ENCODE measurements at regions not wholly inside any gene's neighbourhood (a gene's known extent, or its start where the extent isn't known, plus 50 kb on each side); places are given as distances from the start of the nearest gene placed in this dataset.

DNA sequence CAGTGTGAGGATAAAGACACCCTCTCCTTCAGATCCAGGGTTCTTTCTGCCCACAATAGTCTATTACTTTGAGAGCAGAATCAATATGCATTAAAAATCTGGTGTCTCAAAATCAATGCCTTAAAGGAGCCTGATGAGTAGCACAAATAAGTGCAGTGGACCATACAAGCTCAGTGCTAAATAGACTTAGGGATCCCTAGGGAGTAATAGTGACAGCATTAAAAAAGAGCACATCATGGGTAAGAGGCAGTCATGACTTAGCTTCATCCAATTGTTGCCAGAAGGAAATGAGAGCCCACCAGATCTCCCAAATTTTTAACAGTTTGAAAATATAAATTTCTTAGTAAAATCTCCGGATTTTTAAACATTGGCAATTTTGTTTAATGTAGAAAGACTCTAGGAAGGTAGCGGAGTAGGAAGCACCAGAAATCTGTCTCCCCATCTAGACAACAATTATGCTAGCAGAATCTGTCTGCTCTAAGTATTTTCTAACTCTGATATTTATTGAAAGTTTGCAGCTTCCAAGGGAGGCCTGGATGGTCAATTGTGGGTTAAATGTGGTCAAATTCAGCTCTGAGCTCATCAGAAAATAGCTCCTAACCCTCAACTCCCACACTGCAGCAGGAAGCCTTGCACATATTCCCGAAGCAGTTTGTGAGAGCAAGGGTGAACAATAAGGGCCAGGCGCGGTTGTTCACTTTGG, 443.9 kb downstream of the TLE1 start:
- no peak for DNase-seq

DNA sequence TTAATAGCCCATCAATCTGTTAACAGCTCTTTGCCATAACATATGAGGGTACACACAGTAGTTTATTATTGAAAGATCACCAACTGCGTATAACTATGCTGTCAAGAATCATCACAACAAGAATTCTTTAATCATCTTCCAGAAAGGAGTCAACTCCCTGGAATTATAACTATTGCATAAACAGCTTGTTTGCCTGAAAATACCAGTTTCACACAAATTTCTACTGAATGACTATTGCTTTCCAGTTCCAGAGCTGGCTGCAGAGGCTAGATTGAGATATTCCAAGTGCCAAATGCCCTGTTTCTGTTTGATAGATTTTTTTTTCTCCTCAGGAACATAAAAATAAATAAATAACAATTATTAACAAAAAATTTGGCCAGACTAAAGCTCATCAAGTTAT, 444.7 kb downstream of the TLE1 start:
- DNase-seq = no peak

DNA sequence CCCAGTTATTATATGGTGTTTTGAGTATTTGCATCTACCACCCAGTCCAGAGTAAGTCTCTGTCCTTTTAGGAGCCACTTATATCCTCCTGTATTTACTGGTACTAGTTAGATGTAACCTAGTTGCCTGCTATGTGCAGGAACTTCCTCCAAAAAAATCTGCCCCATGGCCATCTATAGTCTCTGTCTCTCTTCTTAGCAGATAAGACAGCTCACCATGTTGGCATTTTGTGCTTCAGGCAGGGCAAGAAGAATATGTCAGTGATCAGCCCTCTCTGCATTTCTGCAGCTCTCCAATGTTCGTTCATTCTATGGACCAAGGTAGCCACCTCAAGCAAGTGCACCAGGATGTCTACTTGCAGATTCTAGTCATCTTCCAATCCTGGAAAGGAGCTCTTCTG, 446.5 kb downstream of the TLE1 start:
- no peak for DNase-seq

DNA sequence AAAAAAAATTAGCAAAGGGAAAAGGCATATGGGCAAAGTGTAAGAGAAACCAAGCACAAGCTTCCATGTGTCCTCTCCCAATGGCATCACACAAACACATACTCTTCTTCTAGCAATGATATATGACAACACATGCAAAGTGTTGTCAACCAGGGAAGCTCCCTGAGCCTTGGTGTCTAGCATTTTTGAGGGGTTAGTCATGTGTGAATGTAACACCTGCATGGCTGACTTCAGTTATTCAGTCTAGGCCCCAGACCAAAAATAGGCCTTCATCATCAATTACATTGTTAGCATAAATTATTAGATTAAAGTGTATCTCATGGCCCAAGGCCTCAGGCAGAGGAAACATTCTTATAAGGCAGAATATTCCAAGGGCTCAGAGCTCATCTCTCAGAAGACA, 450.0 kb downstream of the TLE1 start:
- DNase-seq = no peak

DNA sequence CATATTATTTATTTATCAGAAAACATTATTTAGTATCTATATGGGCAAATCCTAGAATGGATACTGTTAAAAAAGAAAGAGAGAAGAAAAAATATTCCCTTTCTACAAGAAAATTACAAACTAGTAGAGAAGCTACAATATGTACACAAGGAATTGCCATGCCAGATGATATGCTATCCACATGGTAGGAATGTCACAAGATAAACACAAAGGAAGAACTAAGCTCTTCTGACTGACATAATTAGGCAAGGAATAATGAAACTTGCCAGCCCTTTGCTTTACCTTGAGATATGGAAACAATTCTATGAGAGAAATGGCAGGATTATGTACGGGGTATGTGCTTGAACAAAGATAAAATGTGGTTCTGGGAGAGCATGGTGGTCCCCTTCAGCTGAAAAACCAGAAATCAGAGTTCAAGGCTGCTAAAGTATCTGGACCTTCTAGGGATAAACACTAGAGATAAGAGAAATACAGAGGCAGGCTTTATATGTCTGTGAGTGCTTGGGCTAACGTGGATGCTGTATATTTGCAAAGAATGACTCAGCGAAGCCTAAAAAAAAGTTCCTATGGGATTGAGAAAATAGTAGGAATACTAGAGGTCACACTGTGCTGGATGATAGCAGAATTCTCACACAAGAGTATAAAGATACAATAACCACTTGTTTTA, 451.6 kb downstream of the TLE1 start:
- DNase-seq = no peak

DNA sequence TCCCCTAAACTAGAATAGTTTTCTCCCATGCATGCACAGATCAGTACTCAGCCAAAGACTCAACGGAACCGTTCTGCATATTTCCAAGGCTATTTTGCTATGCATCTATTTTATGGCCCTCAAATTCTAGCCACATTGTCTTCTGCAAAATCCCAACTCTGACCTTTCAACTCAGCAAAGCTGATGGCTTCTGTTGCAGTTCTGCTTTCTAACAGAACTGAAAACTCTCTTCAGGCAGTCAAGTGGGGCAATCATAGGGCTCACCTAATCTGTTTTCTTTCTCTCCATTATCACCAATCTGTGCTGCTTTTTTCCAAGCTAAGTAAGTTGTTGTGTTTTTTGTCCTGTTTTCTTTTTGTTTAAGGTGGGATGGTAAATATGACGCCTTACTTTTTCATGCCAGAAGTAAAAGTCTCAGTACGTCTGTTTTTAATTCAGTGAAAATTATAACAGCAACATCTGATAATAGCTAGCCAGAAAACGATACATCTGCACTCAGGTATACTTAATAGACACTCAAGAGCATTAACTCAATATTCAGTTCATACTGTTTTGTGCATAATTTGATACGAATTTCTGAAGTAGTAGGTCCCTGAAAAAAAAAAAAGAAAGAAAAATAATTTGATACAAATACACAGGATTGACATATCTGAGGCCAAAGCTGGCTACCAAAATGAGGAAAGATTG, 454.3 kb downstream of the TLE1 start:
- DNase-seq = no peak

DNA sequence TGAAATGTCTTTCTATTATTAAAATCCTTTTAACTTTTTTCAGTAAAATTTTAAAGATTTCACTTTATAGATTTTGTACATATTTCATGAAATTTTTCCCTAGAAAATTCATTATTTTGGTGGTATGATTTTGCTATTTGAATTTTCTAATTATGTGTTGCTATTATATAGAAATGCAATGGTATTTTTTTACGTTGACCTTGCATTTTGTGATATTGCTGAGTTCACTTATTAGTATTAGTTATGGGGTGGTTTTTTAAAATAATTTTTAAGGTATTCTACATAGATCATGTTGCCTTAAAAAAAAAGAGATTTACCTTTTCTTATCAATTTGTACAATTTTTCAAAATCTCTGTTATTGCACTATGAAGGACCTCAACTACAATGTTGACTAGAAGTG, 458.3 kb downstream of the TLE1 start:
- no peak for DNase-seq

DNA sequence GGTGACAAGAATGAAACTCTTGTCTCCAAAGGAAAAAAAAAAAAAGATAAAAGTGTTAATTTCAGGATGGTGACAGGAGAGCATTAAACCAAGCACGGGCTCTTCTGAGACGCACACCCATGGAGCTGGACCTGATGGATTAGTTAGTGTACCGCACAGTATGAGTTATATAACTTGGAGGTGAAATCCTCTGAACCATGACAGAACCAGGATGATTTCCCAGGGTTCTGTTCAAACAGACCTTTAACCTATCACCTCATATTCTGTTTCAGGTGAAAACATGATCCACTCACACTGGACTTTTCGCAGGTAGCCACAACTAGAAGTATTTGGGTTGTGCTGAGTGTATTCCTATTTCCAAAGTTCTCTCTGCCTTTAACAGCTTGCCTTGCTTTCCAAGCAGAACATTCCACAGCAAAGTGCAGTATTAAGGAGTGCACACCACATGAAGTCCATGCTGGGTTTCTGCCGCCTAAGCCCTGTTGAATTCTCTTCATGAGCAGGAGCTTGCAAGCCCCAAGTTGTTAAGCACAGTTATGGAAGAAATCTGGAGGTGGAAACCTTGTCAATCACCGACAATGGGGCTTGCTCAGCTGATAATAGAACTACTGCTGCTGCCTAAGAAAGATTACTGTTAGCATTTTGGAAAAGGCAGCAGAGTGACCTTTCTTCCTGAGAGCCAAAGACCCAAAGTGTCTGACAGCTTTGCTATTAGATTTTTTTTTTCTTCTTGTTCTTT, 461.7 kb downstream of the TLE1 start:
- no peak for DNase-seq

DNA sequence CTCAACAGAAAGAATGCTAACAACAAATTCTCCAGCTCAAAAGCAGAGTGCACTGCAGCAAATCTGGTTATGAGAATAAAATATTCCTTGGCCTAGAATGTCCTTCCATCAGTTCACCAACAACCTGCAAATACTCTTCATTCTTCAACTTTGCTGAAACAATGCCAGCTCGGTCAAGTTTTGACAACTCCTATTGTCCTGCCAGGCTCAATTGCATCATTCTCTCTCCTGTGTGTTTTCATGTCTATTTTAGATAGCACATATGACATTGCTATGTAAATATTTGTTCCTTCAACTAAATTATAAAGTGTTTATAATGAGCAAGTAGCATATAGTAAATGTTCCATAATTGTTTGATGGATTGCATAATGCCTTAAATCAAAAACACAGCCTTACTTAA, 463.8 kb downstream of the TLE1 start:
- DNase-seq = no peak

DNA sequence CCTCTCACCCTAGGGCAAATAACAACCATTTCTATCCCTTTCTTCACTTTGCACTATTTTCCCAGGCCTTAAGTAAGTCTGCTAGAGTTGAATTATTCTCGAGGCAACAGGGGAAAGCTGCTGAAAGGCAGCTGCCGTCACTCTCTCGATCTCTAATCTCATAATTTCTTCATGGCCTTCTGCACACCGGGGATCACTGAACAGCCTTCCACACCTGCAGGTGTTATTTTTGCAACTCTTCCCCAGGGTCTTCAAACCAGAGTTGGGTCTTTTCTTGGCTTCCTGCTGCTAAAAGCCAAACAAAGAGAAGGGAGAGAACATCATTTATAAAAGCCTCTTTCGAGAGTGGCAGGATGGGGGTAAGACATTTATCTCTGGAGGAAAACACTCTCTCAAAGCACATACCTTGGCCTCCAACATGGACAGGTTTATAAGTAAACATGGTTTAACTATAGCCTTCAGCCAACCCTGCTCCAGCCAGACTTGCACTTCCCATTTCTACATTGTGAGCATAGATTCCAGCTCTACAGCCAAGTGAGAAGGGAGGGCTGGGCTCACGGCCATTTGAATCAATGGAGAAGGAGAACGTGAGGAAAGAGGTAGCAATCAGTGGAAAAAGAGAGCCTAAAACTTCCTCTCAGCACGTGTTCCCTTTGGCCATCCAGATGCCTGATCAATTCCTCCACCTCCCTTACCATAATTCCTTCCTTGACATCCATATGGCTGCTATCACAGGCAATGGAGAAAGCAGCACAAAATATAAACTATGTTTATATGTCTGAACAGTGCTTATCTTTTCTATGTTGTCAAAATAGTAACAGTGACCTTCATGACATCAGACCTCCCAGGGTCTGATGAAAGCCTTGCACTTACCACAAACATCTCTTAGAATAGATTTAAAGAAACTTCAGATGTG, 464.9 kb downstream of the TLE1 start:
- no peak for DNase-seq

DNA sequence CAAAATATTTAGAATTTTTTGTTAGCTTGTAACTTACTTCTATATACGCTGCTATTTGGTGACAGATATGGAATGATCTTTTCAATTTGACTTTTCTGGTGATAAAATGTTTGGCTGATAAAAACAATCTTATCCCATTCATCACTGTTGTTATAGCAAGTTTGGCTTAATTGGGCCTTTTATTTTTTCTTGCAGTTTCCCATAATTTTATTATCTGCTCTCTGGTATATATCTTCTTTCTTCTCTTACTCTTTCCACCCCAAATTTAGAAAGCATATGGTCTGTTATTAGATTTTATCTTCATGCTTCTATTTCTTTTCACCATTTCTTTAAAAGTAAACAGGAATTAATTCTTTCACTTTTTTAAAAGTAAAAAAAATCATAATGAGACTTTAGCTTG, 474.4 kb downstream of the TLE1 start:
- DNase-seq = no peak

DNA sequence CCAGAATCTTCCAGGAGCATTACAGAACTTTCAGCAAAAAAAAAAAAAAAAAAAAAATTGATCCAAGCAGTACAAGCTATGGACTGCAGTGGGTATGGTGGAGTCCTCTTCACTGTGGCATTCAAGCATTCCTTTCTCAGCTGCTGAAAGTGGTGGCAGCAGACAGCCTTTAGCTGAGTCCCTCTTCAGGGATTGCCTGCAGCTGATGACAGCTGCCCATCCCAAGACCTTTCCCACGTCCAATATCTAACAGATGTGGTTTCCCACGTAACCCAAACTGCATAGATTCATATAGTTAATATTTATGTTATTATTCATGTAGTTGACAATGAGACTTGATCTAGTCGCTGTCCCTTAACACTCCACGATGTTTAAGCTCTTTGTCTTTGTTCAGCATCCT, 475.9 kb downstream of the TLE1 start:
- no peak for DNase-seq

DNA sequence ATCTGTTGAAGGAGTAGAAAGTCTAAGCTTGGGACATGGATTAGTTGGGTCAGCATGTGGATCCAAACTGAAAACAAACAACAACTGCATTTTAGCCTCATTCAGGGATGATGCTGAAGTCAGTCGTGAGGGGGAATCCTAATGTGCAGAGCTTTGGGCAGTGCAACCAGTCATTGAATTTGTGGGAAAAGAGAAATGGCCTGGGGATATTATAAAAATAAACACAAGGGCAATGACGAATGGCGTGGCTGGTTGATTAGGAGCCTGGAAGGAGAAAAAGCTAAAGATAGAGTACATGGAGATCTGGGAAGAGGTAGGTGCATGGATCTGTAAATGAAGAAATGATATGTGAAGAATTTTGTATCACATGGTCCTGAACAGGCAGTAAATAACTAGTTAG, 477.6 kb downstream of the TLE1 start:
- no peak for DNase-seq

DNA sequence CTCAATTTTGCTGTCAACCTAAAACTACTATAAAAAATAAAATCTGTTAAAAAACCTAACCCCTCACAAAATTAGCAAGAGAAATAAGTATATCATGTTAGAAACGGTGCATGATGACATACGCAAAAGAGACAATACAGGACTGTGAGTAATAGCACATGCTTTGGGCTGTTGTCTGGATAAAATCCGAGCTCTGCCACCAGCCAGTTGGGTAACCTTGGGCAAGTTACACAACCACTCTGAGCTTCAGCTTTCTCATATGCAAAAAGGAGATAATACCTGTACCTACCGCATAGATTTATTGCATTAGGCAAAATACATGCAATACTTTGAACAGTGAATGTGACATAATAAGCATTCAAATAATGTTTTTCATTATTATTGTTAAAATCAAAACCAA, 481.7 kb downstream of the TLE1 start:
- no peak for DNase-seq

DNA sequence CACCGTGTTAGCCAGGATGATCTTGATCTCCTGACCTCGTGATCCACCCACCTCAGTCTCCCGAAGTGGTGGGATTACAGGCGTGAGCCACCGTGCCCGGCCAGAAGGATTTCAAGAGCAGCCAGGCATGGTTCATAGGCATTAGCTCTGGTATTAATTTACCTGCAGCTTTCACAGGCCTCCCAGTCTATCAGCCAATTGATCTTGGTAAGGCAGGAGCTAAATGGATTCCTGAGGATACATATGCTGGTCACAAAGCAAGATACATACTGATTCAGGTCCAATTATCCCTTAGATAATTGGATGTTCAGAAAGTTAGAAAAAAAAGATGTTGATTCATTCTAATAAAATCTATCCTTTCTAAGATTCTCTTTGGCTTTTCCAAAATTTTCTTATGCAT, 487.1 kb downstream of the TLE1 start:
- no peak for DNase-seq

DNA sequence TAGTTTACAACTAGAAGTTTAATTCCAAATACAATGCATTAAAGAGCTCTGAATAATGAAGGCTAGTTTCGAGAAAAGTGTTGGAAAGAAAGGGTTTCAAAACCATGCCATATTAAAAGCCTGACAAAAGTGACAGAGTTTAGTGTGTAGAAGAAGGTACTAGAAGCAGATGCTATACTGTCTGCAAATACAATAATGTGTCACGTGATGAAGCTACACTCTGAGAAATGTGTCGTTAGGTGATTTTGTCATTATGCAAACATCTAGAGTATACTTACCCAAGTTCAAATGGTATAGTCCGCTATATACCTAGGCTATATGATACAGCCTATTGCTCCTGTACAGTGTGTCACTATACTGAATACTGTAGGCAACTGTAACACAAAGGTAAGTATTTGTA, 494.1 kb downstream of the TLE1 start:
- DNase-seq = no peak

DNA sequence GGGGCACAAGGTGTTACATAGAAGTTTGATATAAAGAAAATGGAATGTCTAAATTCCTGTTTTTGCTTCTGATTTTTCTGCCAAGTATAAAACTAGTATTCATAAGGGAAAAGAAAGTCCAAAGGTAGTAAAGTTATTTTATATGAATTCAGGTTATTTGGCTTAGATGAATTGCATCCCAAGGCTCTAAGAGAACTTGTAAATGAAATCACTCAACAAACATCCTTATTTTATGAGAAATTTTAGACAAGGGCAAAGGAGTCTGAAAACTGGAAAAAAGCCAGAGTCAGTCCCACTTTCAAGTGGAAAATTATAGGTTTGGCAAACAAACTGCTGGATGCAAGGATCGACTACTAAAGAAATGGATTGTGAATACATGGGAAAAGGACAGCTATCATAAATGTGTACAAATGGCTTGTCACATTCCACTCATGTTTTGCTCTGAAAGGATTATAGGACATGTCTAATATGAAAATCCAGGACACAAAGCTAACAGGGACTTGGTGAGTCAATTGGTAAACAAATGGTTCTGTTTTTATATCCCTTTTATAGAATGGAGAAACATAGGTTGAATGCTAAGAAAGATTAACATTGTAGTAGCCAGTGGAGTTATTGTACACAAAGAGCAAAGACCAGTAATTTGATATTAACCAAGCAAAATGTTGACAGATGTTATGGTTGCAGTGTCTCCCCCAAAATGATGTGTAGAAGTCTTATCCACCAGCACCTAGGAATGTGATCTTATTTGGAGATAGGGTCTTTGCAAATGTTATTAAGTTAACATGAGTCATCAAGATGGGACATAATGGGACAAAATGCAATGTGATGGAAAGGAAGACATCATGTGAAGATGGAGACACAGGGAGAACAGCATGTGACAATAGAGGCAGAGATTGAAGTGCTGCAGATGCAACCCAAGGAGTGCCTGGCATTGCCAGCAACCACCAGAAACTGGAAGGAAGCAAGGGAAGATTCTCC, 495.7 kb downstream of the TLE1 start:
- no peak for DNase-seq

DNA sequence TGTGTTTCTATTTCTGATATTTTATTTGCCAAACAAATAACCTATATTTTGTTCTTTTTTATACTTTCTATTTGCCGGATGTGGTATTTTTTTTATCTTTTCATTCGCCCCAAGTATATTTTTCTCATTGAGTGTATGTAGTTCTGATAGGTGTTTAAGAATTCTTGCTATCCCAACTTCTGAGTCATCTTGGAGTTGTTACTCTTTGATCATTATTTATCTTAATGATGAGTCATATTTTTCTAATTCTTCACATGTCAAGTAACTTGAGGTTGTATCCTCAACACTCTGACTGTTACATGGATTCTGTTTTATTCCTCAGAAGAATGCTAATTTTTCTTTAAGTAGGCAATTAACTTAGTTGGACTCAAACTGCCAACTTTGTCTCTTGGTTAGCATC, 498.1 kb downstream of the TLE1 start:
- no peak for DNase-seq

DNA sequence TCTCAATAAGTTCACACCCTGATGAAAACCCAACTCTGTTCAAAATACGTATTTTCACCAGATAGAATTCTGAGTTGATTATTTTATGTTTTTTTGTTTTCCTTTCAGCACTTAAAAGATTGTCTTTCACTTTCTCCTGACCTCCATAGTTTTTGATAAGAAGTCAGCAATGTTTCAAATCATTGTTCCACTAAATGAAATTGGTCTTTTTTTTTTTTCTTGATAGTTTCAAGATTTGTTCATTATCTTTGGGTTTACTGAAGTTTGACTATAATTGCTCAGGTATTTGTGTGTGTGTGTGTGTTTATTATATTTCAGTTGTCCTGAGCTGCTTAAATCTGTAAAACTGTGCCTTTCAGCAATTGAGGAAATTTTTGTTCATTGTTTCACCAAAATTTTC, 498.7 kb downstream of the TLE1 start:
- DNase-seq = no peak

DNA sequence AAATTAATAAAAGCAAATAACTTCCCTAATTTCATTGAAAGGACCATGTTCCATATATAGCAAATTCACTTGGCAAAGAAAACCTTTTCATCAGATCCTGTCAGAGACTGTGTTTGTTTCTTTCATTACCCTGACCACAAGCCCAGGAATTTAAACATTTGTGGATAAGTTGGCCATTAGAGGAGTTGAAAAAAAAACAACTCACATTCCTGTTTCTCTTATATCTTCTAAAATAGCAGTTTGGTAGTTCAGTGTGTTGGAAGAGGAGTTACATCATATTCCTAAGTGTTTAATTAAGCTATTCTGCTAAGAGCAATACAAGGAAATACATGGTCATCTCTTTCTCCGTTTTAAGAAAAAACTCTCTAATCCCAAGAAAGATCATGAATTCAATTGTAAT, 505.6 kb downstream of the TLE1 start:
- DNase-seq = no peak

DNA sequence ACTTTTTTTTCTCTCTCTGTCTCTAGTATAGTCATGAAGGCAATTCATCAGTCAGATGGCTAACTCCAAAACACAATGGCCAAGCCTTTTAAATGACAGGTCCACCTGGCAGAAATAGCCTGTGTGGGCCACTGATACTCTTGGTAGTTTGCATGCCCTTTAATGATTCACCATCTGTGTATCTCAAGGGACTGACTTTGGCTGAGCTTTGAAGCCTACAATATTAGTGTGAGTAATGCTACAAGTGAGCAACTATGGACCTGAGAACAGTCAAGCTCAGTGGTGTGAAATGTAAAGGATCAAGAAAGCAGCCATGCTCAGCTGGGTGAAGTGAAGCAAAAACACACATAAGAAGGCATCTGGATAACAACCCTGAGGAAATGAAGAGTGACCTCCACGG, 506.9 kb downstream of the TLE1 start:
- no peak for DNase-seq

Data from T-helper 1 cell (primary cell).